HL-60/S4 (cell line): ENCODE measurements at regions not wholly inside any gene's neighbourhood (a gene's known extent, or its start where the extent isn't known, plus 50 kb on each side); places are given as distances from the start of the nearest gene placed in this dataset.

ENCODE experiments used
- in situ Hi-C: fragments of 300-500 bp; cut with MboI; formaldehyde crosslinking; loops from 2 replicates; pipeline ENCODE4 v1.14.3; 2022; ENCODE audit warnings: low sequenced_read_pairs

DNA sequence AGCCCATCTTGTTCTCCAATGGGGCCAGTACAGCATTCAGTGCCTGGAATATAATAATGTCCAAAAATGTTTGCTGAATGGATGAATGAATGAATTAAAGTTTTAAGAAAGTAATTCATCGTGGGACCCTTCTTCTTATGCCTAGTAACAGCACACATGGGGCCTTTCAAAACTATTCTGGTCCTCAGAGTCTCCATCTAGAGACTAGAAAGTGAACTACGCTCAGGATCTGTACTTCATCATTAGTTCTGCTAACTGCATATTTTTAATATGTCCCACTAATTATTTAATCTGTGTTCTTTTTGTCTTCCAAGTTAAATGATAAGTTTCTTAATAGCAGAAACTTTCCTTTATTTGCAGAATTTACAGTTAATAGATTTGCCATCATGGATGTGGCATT lies 172.5 kb downstream of the SMAD2 start:
- in situ Hi-C loops = loop anchor here (25.0 kb wide), 1 partner anchor 679 kb away; no protein-coding TSS in a partner anchor

DNA sequence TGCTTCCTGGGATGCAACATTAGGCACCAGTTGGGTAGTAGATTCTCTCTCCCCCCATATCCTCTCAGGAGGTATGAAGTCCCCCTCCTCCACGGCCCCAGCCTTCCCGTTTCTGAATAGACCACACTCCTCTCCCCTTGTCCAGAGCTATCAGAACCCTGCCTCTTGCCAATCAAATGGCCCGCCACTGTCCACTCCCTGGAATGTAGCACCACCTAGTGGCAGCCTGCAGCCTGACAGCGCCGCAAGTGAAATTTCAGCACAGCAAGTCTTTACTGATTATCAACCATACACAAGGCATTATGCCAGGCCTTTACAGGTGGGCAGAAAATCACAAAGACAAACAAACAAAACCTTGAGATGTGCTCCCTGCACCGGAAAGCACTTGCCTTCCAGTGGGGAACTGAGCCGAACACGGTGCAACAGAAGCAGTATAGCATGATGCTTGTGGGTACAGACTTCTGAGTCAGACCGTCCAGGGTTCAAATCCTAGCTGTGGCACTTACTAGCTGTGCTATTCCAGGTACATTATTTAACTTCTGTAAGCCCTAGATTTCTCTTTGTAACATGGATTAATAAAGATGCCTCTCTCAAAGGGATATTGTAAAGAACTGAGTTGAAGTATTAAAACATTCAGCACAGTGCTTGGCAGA lies 174.0 kb downstream of the SMAD2 start:
- in situ Hi-C loops = loop anchor here (25.0 kb wide), 1 partner anchor 681 kb away; no protein-coding TSS in a partner anchor

DNA sequence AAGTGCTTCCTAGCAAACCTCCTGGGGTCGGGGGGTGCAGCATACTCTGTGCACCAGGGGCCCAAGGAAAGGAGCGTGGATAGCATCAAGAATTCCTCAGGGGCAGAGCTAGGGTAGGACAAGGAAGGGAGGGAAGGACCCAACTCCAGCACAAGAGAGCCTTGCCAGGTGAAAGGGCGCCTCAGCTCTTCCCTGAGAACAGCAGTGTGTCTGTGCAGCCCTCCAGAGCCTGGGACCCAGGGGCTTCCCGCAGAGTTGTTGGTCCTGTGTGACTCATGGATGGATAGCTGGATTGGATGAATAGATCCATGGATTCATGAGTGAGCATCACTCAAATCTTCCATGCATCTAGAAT lies 175.4 kb downstream of the SMAD2 start:
- in situ Hi-C loops = loop anchor here (25.0 kb wide), 1 partner anchor 682 kb away; no protein-coding TSS in a partner anchor

DNA sequence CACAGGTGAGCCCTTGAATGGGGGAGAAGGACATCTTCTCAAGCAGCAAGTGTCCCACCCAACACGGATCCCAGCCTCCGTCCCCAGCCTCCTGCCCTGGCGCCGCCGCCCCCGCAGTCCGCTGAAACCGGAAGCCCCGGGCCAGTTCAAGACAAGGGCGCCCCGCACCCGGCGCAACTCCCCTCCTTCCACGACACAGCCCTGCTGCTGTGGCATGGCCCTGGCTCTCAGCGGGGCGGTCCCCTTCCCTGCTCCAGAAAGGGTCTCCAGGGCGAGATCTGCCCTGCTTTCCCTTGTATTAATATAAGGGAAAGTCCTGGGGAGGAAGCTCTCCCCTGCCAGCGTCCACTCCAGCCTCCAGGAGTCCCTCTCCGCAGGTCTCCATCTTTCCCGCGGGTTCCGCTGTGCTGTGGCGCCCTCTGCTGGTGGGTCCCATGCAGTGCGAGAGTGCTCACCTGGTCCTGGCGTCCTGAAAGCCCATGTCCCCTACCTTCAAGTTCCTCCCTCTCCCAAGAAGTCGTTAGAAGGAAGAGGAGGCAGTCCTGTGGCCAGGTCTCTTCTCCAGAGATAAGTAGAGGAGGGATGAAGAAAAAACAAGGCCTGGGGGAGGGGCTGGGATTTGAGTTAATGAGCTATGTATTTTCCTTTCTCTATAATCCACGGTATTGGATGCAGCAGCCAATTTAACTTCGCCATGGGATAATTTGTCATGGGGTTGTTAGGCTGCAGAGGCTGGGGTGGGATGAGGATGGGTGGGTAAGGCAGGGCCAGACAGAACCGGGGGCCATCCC lies 176.0 kb downstream of the SMAD2 start:
- in situ Hi-C loops = loop anchor here (25.0 kb wide), 1 partner anchor 683 kb away; no protein-coding TSS in a partner anchor

DNA sequence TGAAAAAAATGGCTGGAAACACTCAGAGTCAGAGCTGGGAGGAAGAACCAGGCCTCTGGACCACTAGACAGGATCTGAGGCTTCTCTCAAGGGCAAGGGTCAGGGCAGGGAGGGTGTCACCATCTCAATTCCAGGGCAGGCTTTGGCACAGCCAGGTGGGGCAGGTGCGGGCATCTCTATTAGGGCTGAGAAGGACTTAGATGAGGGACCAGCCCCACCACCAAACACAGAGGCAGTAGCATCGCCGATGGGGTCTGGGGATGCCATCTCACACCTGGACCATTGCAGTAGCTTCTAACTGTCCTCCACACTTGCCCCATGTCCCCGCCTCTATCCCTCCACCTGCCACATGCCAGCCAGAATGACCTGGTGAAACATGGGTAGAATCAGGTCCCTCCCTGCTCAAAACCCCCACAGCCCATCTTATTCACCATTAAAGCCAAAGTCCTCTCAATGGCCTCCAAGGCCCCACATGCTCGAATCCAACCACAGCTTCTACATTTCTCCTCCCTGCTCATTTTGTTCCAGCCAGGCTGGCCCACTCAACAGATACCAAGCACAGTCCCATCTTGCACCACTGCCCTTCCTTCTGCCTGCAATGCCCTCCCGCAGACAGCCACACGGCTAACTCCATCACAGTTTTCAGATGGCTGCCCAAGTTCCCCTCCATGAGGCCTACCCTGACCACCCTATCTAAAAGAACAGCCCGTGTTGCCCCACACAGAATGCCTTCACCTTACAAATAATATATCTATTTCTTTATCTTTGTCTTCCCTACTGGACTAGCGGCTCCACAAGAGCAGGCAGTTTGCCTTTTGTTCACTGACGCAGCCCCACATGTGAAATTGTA lies 177.4 kb downstream of the SMAD2 start:
- in situ Hi-C loops = loop anchor here (25.0 kb wide), 1 partner anchor 684 kb away; no protein-coding TSS in a partner anchor

DNA sequence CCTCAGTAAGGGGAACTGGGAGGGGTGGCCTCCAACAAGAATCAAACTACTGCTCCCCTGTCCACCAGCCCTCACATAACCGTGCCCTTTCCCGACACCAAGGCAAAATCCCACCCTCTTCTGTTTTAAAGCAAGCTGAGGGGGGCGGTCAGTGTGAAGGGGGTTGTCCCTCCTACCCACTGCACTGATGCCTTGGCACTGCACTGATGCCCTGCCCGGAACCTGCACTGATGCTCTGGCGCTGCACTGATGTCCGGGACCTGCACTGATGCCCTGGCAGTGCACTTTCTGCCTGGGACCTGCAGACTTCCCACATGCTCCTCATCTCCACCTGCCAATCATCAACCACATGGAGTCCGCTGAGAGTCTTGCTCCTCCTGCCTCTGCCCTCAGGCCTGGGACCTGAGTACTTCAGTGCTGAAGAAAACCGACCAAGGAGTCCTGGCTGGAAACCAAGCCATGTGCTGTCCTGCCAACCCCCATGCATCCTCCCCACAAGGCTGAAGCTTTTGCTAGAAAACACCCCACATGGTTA lies 179.5 kb downstream of the SMAD2 start:
- in situ Hi-C loops = loop anchor here (25.0 kb wide), 1 partner anchor 686 kb away; no protein-coding TSS in a partner anchor

DNA sequence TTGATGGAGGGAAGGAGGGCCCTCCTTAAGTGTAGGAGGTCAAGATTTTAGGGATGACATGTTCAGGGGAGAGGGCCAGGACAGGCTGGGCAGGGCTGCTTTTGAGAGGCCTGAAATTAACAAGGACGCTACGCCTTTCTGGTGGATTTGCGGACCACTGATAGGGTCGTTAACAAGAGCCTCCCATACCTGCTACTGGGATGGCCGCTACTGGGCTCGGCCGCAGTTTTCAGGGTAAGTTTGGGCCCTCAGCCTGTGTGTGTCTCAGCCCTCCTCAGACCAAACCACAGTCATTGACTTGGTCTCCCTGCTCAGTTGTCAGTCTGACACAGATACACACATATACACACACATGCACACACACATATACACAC lies 180.9 kb downstream of the SMAD2 start:
- in situ Hi-C loops = loop anchor here (25.0 kb wide), 1 partner anchor 187 kb away; no protein-coding TSS in a partner anchor

DNA sequence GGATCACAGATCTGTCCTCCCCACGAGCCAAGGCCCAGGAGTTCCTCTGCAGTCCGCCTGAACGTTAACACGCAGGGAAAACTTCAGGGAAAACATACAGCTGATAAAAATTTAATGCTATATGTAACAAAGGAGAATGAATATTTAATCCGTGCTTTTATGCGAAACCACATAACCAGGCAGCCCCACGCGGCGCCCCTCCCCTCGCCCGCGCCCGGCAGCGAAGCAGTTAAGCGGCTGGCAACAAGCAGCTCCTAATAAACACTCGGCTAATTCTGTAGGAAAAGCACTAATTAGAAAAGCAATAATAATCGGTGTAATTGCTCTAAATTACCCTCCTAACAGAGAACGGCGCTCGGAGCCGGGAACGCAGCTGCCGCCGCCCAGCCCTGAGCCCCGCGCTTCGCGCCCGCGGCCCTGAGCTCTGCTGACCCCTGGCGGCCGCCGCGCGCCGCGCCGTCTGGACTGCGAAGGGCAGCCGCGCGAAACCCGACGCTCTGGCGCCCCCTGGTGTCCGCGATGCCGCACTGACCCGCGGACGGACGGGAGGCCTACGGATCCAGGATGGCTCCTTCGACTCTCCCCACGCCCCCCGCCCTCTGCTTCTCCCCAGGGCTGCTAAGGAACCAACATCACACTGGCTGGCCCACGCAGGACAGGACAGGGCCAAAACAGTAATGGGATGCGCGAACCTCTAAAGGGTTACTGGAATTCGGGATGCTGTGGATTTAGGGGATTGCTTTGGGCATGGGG lies 181.4 kb downstream of the SMAD2 start:
- in situ Hi-C loops = loop anchor here (25.0 kb wide), 1 partner anchor 187 kb away; no protein-coding TSS in a partner anchor

DNA sequence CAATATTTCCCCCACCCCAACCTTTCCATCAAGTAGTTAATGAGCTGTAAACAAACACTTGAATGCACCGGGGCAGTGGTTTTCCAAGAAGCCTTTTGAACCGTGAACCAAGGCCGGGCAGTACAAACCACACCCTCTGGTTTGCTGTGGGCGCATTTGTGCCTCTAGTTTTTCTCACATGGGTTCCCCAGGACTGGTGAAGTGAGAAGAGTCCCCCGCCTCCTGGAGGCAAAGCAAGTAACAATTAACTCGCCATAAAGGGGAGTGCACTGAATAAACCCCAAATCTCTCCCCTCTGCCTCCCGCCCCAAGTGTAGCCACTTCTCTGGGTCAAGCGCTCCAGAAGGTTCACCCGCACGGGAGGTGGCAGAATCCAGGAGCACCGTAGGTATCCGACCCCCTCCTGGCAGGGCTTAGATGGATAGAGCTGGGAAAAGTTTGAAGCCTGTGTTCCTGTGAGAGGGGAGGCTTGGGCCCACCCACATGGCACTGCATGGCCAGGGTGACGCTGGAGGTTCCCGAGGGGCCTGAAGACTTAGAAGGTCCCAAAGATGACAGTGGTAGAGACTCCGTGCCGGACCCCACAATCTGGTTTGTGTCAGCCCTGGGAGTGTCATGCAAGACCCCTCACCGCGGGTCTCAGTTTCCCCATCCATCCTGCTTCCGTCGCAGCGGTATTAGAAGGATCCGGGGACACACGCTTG lies 182.2 kb downstream of the SMAD2 start:
- in situ Hi-C loops = loop anchor here (25.0 kb wide), 1 partner anchor 186 kb away; no protein-coding TSS in a partner anchor

DNA sequence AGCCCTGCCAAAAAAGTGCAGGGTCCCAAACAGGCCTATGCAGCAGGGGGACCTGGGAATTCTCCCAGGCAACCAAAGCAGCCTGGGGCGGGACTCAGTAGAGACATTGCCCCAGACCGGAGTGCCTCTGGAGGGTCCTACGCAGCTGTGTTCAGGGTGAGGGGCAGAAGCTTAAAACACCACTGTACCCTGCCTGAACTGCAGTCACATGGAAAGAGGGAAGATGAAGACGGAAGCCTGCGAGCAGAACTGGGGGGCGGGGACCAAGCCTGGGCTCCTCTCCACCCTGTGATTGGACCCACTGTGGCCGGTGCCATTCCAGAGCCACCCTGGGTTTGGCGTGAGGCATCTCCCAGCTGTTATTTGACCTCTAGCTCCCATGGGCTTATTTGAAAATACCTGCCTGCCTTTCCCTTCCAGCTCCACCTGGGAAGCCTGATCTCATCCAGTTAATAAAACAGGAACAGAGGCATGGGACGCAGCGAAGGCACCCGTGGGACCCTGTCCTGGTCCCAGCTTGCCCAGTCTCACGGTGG lies 183.1 kb downstream of the SMAD2 start:
- in situ Hi-C loops = loop anchor here (25.0 kb wide), 1 partner anchor 185 kb away; no protein-coding TSS in a partner anchor

DNA sequence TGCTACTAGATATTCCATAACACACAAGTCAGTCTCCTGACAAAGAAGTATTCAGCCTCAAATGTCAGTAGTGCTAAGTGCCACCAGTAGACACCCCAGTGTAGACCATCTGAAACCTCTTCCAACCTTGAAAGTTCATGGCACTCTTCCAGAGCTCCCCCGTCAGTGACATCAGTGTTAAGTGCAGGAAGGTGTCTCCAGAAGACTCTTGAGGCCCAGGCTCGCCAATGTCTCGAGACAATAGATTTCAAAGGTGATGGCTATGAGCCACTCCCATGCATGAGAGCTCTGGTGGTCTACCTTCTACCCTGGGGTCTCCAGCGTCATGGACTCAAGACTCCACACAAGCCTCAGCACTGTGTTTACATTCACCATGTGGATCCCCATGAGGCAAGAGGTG lies 183.8 kb downstream of the SMAD2 start:
- in situ Hi-C loops = loop anchor here (25.0 kb wide), 1 partner anchor 184 kb away; no protein-coding TSS in a partner anchor

DNA sequence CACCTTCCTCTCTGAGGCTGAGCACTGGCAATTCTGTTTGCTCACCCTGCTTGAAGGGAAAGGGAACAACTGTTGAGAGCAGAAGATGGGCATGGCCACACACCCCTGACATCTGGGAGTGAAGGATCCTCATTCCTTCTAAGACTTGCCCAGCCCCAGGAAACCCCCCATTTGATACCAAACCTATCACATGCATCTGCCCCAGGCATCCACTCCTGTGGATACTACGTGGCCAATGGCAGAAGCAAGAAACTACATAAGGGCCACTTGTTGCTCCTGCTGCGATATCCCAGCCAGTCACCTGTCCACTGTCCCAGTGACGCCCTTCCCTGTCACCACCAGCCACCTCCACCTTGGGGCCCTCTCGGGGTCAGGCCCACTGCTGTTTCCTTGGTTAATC lies 185.2 kb downstream of the SMAD2 start:
- in situ Hi-C loops = loop anchor here (25.0 kb wide), 1 partner anchor 183 kb away; no protein-coding TSS in a partner anchor

DNA sequence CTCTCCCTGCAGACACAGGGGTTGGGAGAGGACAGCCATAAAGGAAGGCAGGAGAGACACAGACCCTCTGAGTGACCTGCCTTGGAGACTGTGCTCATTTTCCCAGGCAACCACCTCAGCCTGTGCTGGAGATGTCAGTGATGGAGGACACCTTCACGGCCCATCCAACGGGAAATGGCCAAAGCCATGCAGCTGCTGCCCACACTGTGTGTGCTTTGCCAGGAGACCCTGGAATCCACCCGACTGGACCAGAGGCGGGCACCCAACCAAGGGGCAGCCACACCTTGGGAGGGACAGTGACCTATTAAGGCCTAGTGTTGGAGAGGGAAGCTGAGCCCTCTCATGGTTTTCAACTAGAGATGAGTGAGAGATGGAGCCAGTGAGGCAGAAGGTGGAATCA lies 192.5 kb downstream of the SMAD2 start:
- in situ Hi-C loops = loop anchor here (25.0 kb wide), 1 partner anchor 176 kb away; no protein-coding TSS in a partner anchor

DNA sequence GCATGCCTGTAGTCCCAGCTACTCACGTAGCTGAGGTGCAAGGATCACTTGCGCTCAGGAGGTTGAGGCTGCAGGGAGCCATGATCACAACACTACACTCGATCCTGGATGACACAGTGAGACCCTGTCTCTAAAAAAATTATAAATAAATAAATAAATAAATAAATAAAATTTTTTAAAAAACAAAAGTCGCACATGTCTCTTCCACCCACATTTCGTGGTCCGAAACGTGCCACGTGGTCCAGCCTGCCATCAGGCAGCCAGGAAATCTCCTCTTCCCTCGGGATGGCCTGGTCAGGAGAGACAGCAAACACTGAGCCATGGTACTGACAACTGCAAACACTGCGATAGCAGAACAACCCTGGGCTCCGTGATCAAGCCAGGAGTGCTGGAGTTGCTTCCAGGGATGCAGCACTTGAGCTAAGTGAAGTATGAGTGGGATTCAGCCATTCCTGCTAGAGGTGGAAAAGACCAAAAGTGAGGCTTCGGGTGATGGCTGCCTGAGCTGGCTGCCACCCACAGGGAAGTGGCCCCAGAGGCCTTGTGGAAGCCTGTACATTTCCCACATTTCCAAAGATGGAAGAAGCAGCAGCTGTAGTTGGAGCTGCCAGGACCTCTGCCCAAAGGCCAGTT lies 193.1 kb downstream of the SMAD2 start:
- in situ Hi-C loops = loop anchor here (25.0 kb wide), 1 partner anchor 175 kb away; no protein-coding TSS in a partner anchor

DNA sequence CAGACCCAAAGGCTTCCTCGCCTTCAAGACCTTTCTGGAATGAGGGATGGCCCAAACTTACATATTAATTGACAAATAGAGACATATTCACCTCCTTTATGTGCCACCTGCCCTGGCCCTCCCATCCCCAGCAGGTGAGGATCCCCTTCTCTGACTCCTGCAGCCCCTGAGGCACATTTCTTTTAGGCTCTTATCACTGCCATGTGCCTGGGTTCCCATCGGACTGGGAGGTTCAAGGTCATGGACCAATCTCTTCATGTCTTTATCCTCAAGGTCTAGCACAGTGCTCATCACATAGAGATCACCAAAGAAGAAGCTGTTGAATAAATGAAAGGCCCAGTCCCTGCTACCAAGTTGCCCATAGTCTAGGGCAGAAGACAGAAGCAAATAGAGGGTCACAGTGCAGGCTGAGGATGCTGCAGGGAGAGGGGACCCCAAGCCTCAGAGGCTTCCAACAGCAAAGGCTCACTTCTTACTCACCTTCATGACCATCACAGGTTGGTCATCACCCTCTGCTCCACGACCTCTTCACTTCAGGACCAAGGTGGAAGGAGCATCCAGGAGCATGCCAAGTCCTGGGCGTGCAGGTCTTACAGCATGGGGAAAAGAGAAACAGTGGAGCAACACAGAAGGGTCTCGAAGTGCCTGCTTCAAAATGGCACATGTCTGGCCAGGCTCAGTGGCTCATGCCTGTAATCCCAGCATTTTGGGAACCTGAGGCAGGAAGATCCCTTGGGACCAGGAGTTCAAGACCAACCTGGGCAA lies 193.9 kb downstream of the SMAD2 start:
- in situ Hi-C loops = loop anchor here (25.0 kb wide), 1 partner anchor 174 kb away; no protein-coding TSS in a partner anchor

DNA sequence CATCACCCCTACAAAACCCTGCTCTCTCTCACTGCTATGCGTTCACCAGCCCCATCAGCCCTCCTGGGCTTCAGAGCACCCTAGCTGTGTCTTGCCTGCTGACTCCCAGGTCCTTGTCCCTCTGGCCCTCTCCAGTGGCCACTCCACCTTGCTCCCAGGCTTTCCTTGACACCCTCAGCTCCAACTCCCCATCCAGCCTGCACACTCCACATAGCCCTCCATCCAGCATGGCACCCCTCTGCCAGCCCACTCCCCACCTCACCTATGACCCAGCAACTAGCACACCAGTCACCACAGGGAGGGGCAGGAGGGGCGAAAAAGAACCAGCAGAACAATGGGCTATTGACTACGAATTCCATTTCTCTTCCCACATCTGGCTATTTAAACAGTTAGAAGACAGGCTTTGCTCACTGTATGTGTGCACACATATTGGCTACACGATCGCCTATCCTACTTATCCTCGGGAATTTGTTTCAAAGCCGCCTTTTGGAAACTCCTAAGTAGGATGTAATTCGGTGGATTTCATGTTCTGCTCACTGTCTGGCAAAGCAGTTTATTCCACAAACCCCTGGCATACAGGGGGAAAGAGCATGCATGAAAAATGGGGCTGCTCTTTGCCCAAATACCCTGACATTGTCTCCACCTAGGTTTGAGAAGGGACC lies 195.3 kb downstream of the SMAD2 start:
- in situ Hi-C loops = loop anchor here (25.0 kb wide), 1 partner anchor 173 kb away; no protein-coding TSS in a partner anchor

DNA sequence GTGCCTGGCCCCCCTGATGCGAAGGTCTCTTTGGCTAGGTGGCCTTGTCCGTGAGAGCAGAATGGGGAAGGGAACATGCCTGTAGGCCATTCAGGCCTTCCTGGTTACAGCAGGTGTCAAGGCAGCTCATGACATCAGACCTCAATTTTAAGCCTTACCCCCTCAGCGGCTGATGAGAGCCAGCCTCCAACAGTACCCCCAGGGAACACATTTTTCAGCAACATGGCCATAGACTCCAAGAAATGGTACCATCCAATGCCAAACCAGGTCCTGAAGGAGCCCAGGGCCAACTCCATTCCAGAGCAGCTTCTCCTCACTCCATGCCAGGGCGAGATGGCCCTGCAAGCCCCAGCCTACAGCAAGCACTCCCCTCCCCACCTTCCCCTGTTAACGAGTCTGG lies 199.2 kb downstream of the SMAD2 start:
- in situ Hi-C loops = loop anchor here (25.0 kb wide), 1 partner anchor 169 kb away; no protein-coding TSS in a partner anchor
